HCT116 (cell line): ENCODE measurements at regions not wholly inside any gene's neighbourhood (a gene's known extent, or its start where the extent isn't known, plus 50 kb on each side); places are given as distances from the start of the nearest gene placed in this dataset.

ENCODE experiments used
- EGR1 ChIP-seq: IDR thresholded peaks from 2 replicates; pipeline ENCODE4 v1.6.1; 2012; ENCODE audit warnings: low read depth
- EZH2 ChIP-seq: fragments of 200-600 bp; sonication (generic); IDR thresholded peaks from 2 replicates; pipeline ENCODE4 v1.6.1; 2017; ENCODE audit warnings: antibody characterized with exemption, mixed run types
- JUND ChIP-seq: IDR thresholded peaks from 2 replicates; pipeline ENCODE4 v1.6.1; 2012
- POLR2A ChIP-seq: IDR thresholded peaks from 2 replicates; pipeline ENCODE4 v1.7.0; 2011; ENCODE audit warnings: borderline replicate concordance; ENCODE audit not compliant: insufficient read depth, insufficient read length; ENCODE audit errors: extremely low read depth
- POLR2AphosphoS5 ChIP-seq: IDR thresholded peaks from 2 replicates; pipeline ENCODE4 v1.6.1; 2011; ENCODE audit warnings: mild to moderate bottlenecking, low read depth, low read length, moderate library complexity
- TCF7L2 ChIP-seq: IDR thresholded peaks from 2 replicates; pipeline ENCODE4 v1.7.0; 2011; ENCODE audit warnings: borderline replicate concordance, inconsistent platforms; ENCODE audit not compliant: insufficient read depth, insufficient read length; ENCODE audit errors: extremely low read depth
- YY1 ChIP-seq: IDR thresholded peaks from 2 replicates; pipeline ENCODE4 v1.6.1; 2011; ENCODE audit warnings: low read length, low read depth, moderate library complexity, mild to moderate bottlenecking; ENCODE audit not compliant: insufficient replicate concordance; ENCODE audit errors: extremely low read depth
- TF ChIP-seq, protein P1 (sequence below), 3 experiments: fragments of 200-600 bp in 1 of 3; sonication (generic) in 1 of 3; IDR thresholded peaks in 2 of 3; conservative IDR thresholded peaks in 1 of 3; 2 replicates each; pipeline ENCODE4 v1.5.1; 2012 to 2017; ENCODE audit warnings: low read depth in 2 of 3, low read length in 2 of 3, antibody characterized with exemption in 1 of 3, borderline replicate concordance in 1 of 3, control low read depth in 1 of 3, mild to moderate bottlenecking in 1 of 3, mixed read lengths in 1 of 3, mixed run types in 1 of 3, moderate library complexity in 1 of 3; ENCODE audit not compliant: insufficient read depth in 1 of 3
- TF ChIP-seq, protein P2 (sequence below): IDR thresholded peaks from 2 replicates; pipeline ENCODE4 v1.6.1; 2012
- TF ChIP-seq, protein P3 (sequence below): IDR thresholded peaks from 2 replicates; pipeline ENCODE4 v1.6.1; 2011; ENCODE audit warnings: mild to moderate bottlenecking, low read length, moderate library complexity; ENCODE audit not compliant: insufficient replicate concordance; ENCODE audit errors: extremely low read depth

DNA sequence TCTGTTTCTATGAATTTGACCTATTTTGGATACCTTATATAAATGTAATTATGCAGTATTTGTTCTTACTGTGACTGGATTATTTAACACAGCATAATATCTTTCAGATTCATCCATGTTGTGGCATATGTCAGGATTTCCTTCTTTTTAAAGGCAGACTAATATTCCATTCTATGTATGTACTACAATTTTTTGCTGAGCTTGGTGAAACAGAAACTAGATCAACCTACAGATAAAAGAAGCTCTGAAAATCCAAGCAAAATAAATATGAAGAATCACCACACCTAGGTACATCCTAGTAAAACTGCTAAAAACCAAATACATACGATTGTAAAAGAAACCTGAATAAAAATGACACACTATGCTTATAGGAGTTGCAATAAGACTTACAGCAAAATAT, 300.5 kb downstream of the HTR7 start:
- TF ChIP-seq, protein P1, sequence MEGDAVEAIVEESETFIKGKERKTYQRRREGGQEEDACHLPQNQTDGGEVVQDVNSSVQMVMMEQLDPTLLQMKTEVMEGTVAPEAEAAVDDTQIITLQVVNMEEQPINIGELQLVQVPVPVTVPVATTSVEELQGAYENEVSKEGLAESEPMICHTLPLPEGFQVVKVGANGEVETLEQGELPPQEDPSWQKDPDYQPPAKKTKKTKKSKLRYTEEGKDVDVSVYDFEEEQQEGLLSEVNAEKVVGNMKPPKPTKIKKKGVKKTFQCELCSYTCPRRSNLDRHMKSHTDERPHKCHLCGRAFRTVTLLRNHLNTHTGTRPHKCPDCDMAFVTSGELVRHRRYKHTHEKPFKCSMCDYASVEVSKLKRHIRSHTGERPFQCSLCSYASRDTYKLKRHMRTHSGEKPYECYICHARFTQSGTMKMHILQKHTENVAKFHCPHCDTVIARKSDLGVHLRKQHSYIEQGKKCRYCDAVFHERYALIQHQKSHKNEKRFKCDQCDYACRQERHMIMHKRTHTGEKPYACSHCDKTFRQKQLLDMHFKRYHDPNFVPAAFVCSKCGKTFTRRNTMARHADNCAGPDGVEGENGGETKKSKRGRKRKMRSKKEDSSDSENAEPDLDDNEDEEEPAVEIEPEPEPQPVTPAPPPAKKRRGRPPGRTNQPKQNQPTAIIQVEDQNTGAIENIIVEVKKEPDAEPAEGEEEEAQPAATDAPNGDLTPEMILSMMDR (IDR thresholded peaks at IDR 0.05 in 2 of 3, conservative IDR thresholded peaks at IDR 0.05 in 1 of 3; ENCODE audit: borderline replicate concordance in 1 of 3, insufficient read depth in 1 of 3, low read depth in 2 of 3, low read length in 2 of 3) = no peak
- TF ChIP-seq POLR2A = no peak
- TF ChIP-seq, protein P2, sequence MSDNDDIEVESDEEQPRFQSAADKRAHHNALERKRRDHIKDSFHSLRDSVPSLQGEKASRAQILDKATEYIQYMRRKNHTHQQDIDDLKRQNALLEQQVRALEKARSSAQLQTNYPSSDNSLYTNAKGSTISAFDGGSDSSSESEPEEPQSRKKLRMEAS = no peak
- TF ChIP-seq YY1 = no peak
- TF ChIP-seq JUND = no peak
- no peak for TF ChIP-seq POLR2AphosphoS5
- no peak for TF ChIP-seq EZH2
- no peak for TF ChIP-seq EGR1
- TF ChIP-seq TCF7L2 = no peak
- TF ChIP-seq, protein P3, sequence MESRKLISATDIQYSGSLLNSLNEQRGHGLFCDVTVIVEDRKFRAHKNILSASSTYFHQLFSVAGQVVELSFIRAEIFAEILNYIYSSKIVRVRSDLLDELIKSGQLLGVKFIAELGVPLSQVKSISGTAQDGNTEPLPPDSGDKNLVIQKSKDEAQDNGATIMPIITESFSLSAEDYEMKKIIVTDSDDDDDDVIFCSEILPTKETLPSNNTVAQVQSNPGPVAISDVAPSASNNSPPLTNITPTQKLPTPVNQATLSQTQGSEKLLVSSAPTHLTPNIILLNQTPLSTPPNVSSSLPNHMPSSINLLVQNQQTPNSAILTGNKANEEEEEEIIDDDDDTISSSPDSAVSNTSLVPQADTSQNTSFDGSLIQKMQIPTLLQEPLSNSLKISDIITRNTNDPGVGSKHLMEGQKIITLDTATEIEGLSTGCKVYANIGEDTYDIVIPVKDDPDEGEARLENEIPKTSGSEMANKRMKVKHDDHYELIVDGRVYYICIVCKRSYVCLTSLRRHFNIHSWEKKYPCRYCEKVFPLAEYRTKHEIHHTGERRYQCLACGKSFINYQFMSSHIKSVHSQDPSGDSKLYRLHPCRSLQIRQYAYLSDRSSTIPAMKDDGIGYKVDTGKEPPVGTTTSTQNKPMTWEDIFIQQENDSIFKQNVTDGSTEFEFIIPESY = no peak
